ENCODE measurements at regions not wholly inside any gene's neighbourhood (a gene's known extent, or its start where the extent isn't known, plus 50 kb on each side); places are given as distances from the start of the nearest gene placed in this dataset.

DNA sequence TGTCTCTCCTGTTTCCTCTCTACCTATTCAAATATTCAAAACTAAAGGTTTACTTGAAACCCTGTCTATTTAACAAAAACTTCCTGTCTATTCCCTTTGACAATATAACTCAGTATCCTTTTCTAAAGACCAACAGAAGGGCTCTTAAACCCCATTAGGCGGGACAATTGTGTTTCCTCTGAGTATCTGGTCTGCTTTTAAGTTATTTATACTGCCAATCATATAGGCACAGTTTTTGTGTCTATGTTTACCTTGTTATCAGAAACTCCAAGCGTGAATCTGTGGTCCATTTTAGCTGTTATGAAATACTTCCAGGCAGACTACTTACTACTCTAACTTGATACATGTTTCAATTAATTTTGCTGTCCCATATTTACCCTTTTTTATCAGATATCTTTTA lies 350.0 kb upstream of the CTSO start:
- no peak for TF ChIP-seq CTCF (IDR thresholded peaks at IDR 0.05)
- TF ChIP-seq, protein P1, sequence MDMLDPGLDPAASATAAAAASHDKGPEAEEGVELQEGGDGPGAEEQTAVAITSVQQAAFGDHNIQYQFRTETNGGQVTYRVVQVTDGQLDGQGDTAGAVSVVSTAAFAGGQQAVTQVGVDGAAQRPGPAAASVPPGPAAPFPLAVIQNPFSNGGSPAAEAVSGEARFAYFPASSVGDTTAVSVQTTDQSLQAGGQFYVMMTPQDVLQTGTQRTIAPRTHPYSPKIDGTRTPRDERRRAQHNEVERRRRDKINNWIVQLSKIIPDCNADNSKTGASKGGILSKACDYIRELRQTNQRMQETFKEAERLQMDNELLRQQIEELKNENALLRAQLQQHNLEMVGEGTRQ (IDR thresholded peaks at IDR 0.05) = no peak

Data from A549 (cell line).